DND-41 (cell line): ENCODE measurements at regions not wholly inside any gene's neighbourhood (a gene's known extent, or its start where the extent isn't known, plus 50 kb on each side); places are given as distances from the start of the nearest gene placed in this dataset.

ENCODE experiments used
- ATAC-seq: fragments of 200-7000 bp; cut with Tn5 transposase; 3 replicates; pipeline ENCODE4 v1.9.1; 2021; ENCODE audit warnings: low read depth; ENCODE audit not compliant: insufficient read depth
- DNase-seq: peaks from one replicate; pipeline ENCODE4 v3.0.0-alpha.2; 2020
- H2AFZ ChIP-seq: 2 replicates; pipeline ENCODE4 v1.6.0; 2012; ENCODE audit warnings: low read depth, low read length
- H3K27ac ChIP-seq: 2 replicates; pipeline ENCODE4 v1.5.1; 2012; ENCODE audit warnings: low read length, inconsistent platforms
- H3K27me3 ChIP-seq: fragments of 200-600 bp; sonication (generic); 2 replicates; pipeline ENCODE4 v1.6.0; 2012; ENCODE audit warnings: low read length, mild to moderate bottlenecking, inconsistent platforms; ENCODE audit not compliant: insufficient read depth, poor library complexity
- H3K36me3 ChIP-seq: 2 replicates; pipeline ENCODE4 v1.5.1; 2012; ENCODE audit warnings: low read length, inconsistent platforms; ENCODE audit not compliant: insufficient read depth
- H3K4me1 ChIP-seq: 2 replicates; pipeline ENCODE4 v1.5.1; 2012; ENCODE audit warnings: mild to moderate bottlenecking, low read length; ENCODE audit not compliant: insufficient read depth
- H3K4me2 ChIP-seq: 2 replicates; pipeline ENCODE4 v1.6.0; 2012; ENCODE audit warnings: mild to moderate bottlenecking, moderate library complexity, low read length, inconsistent platforms; ENCODE audit not compliant: insufficient read depth
- H3K4me3 ChIP-seq, 2 experiments: fragments of 200-600 bp in 1 of 2; shearing (Covaris generic) in 1 of 2; 2 replicates each; pipeline ENCODE4 v1.5.1; 2012 to 2016; ENCODE audit warnings: inconsistent platforms in 2 of 2, low read length in 2 of 2, mild to moderate bottlenecking in 2 of 2, low read depth in 1 of 2, moderate library complexity in 1 of 2
- H3K79me2 ChIP-seq: 2 replicates; pipeline ENCODE4 v1.6.0; 2012; ENCODE audit warnings: low read length, inconsistent platforms; ENCODE audit not compliant: insufficient read depth
- H3K9ac ChIP-seq: 2 replicates; pipeline ENCODE4 v1.6.0; 2012; ENCODE audit warnings: low read depth, mild to moderate bottlenecking, inconsistent platforms, low read length, moderate library complexity
- H3K9me3 ChIP-seq: 2 replicates; pipeline ENCODE4 v1.5.1; 2012; ENCODE audit warnings: low read length, moderate library complexity, mild to moderate bottlenecking, inconsistent platforms; ENCODE audit not compliant: insufficient read depth, severe bottlenecking
- H4K20me1 ChIP-seq: 2 replicates; pipeline ENCODE4 v1.6.0; 2012; ENCODE audit warnings: low read length; ENCODE audit not compliant: insufficient read depth
- CTCF ChIP-seq: IDR thresholded peaks from 2 replicates; pipeline ENCODE4 v1.5.1; 2012; ENCODE audit warnings: borderline replicate concordance, low read length, moderate library complexity, mild to moderate bottlenecking; ENCODE audit not compliant: poor library complexity, severe bottlenecking; ENCODE audit errors: extremely low read depth
- EZH2 ChIP-seq: IDR thresholded peaks from 3 replicates; pipeline ENCODE4 v1.6.1; 2012; ENCODE audit warnings: borderline replicate concordance, low read depth, mild to moderate bottlenecking, moderate library complexity, low read length, inconsistent platforms; ENCODE audit not compliant: severe bottlenecking

- Histone ChIP-seq H3K9ac (no peak overlapping the region), H3K9me3 (no peaks in the 10 kb centered on the region), H3K27me3 (no peaks in the 10 kb centered on the region), H3K79me2 (no peaks in the 10 kb centered on the region), H3K4me1 (no peaks in the 10 kb centered on the region), H3K27ac (no peak overlapping the region), H2AFZ (no peak overlapping the region), H4K20me1 (no peaks in the 10 kb centered on the region), H3K36me3 (no peaks in the 10 kb centered on the region), H3K4me3 (no peak overlapping the region), H3K4me2 (no peak overlapping the region)
- ATAC-seq = no peak
- TF ChIP-seq CTCF = no peak
- no peak for TF ChIP-seq EZH2
- DNase-seq = no peak
Measured at GRCh38 chr16:86228713-86229112, 281.6 kb upstream of the FOXF1 start.

- TF ChIP-seq EZH2 (no peak), CTCF (no peak)
- ATAC-seq = no peak
Measured at GRCh38 chr16:86229283-86229682, 281.0 kb upstream of the FOXF1 start.

GRCh38 chr16:86229866-86230656 is 280.3 kb upstream of the FOXF1 start:
- Histone ChIP-seq H3K9ac (no peak overlapping the region), H3K36me3 (no peaks in the 10 kb centered on the region), H3K4me1 (no peaks in the 10 kb centered on the region), H2AFZ (no peak overlapping the region), H3K27me3 (no peaks in the 10 kb centered on the region), H4K20me1 (no peaks in the 10 kb centered on the region), H3K9me3 (no peaks in the 10 kb centered on the region), H3K79me2 (no peaks in the 10 kb centered on the region), H3K4me3 (no peak overlapping the region), H3K4me2 (no peak overlapping the region), H3K27ac (no peak overlapping the region)
- ATAC-seq = no peak
- DNase-seq = no peak
- no peak for TF ChIP-seq CTCF
- TF ChIP-seq EZH2 = no peak

More at GRCh38 chr16:86229283-86229682, 281.0 kb upstream of the FOXF1 start:
- no peak for DNase-seq
- Histone ChIP-seq H3K27me3 (no peaks in the 10 kb centered on the region), H3K36me3 (no peaks in the 10 kb centered on the region), H3K4me1 (no peaks in the 10 kb centered on the region), H3K4me3 (no peak overlapping the region), H3K9ac (no peak overlapping the region), H4K20me1 (no peaks in the 10 kb centered on the region), H3K9me3 (no peaks in the 10 kb centered on the region), H3K79me2 (no peaks in the 10 kb centered on the region), H3K27ac (no peak overlapping the region), H3K4me2 (no peak overlapping the region), H2AFZ (no peak overlapping the region)
